ENCODE measurements at regions not wholly inside any gene's neighbourhood (a gene's known extent, or its start where the extent isn't known, plus 50 kb on each side); places are given as distances from the start of the nearest gene placed in this dataset.

DNA sequence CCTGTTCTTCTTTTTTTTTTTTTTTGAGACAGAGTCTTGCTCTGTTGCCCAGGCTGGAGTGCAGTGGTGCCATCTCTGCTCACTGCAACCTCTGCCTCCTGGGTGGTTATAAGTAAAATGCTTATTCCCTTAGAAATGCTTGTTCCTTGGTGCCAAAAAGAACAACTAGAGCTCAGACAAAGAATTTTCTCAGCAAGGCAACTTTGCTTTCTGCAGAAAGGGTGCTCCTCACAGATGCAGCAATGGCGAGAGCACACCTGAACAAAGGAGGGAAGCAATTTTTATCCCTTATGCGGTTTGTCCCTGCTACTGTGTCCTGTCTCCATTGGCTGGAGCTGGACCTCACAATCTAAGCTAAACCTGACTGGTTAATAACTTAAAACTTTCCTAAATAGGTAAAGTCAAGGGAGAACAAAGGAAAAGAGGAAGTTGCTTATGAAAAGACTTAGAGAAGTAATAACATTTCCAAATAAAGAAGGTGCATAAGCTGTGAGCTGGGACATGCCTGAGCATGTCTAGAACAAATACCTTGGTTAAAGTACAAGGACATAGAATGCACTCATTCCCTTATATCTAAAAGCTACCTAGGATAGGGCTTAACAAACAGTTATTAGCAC lies 90.0 kb upstream of the PRR5 start:
- Histone ChIP-seq H3K4me3 (no peak overlapping the region), H3K9me3 (ENCODE audit: control insufficient read depth in 4 of 4, insufficient read depth in 3 of 4, low read length in 3 of 4) (peaks cover 0 to 18% (median 8%) of the 10 kb centered on the region in 4 donors), H3K4me1 (ENCODE audit: control insufficient read depth in 5 of 5, insufficient read depth in 5 of 5, low read length in 5 of 5) (peaks cover 0 to 9% (median under 1%) of the 10 kb centered on the region in 5 donors), H3K27ac (ENCODE audit: low read depth in 1 of 2, low read length in 1 of 2) (no peak overlapping the region), H3K9ac (ENCODE audit: insufficient read depth in 1 of 2, low read length in 2 of 2) (no peak overlapping the region), H3K36me3 (ENCODE audit: control insufficient read depth in 4 of 4, insufficient read depth in 4 of 4, low read length in 4 of 4) (no peaks in the 10 kb centered on the region), H3K27me3 (ENCODE audit: control insufficient read depth in 3 of 3, insufficient read depth in 3 of 3, low read length in 2 of 3) (no peaks in the 10 kb centered on the region)
- 90 to 93% methylated on average over 2 of the region's 2 CpGs for WGBS, 2 donors
- TF ChIP-seq, protein P1, sequence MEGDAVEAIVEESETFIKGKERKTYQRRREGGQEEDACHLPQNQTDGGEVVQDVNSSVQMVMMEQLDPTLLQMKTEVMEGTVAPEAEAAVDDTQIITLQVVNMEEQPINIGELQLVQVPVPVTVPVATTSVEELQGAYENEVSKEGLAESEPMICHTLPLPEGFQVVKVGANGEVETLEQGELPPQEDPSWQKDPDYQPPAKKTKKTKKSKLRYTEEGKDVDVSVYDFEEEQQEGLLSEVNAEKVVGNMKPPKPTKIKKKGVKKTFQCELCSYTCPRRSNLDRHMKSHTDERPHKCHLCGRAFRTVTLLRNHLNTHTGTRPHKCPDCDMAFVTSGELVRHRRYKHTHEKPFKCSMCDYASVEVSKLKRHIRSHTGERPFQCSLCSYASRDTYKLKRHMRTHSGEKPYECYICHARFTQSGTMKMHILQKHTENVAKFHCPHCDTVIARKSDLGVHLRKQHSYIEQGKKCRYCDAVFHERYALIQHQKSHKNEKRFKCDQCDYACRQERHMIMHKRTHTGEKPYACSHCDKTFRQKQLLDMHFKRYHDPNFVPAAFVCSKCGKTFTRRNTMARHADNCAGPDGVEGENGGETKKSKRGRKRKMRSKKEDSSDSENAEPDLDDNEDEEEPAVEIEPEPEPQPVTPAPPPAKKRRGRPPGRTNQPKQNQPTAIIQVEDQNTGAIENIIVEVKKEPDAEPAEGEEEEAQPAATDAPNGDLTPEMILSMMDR (IDR thresholded peaks at IDR 0.05; ENCODE audit: control extremely low read depth, extremely low read depth), result no peak
- ATAC-seq (ENCODE audit: insufficient read depth, low FRiP score), result no peak
- DNase-seq, result no peak

DNA sequence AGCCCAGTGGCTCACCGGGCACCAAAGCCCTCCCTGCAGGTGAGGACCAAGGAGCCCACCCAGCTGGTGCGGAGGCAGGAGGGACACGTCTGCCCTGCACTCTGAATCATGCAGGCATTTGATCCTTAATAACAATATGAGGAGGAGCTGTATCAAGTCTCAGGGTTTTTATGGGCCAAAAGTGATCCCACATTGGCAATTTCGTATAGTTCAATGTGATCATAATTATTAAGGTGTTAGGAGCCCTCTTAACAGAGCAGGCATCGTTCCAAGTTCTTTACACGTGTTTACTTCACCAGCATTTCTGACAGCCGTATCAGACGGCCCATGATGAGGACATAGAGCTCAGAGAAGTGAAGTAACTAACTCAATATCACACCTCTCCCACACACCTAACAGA lies 91.9 kb upstream of the PRR5 start:
- Histone ChIP-seq H3K4me3 (no peak overlapping the region), H3K9ac (ENCODE audit: insufficient read depth in 1 of 2, low read length in 2 of 2) (no peak overlapping the region), H3K27ac (ENCODE audit: low read depth in 1 of 2, low read length in 1 of 2) (no peak overlapping the region), H3K9me3 (ENCODE audit: control insufficient read depth in 4 of 4, insufficient read depth in 3 of 4, low read length in 3 of 4) (peaks cover 0 to 17% (median 6%) of the 10 kb centered on the region in 4 donors), H3K27me3 (ENCODE audit: control insufficient read depth in 3 of 3, insufficient read depth in 3 of 3, low read length in 2 of 3) (no peaks in the 10 kb centered on the region), H3K36me3 (ENCODE audit: control insufficient read depth in 4 of 4, insufficient read depth in 4 of 4, low read length in 4 of 4) (no peaks in the 10 kb centered on the region), H3K4me1 (ENCODE audit: control insufficient read depth in 5 of 5, insufficient read depth in 5 of 5, low read length in 5 of 5) (peaks cover 0 to 9% (median 0%) of the 10 kb centered on the region in 5 donors)
- WGBS, 2 donors, result 82 to 84% methylated on average over 8 of the region's 8 CpGs
- DNase-seq (no peak), ATAC-seq (ENCODE audit: insufficient read depth, low FRiP score) (no peak)
- TF ChIP-seq, protein P1 (IDR thresholded peaks at IDR 0.05; ENCODE audit: control extremely low read depth, extremely low read depth), result no peak

DNA sequence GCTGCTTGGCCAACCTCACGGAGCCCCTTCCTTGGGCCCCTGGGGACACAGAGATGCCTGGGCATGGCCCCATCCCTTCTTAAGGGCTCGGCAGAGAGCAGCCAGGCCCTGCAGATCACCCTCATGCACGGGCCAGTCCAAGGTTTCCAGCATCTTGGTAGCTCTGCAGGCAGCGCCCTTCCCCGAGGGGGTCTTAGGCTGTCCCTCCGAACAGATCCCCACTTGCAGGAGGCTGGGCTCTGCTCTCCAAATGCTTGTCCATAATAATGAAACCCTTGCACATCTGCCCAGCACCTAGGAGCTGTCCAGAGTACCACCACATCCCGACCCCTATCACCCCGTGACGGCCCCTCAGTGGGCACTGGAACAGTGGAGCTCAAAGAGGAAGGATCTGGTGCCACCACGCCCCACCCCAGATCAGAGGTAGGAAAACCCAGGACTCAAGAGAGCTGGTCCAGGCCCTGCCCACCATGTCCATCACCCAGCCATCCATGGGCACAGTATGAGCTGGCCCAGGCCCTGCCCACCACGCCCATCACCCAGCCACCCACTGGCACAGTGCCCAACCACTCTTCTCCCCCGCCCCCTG lies 92.5 kb upstream of the PRR5 start:
- H3K9me3 ChIP-seq (ENCODE audit: control insufficient read depth in 4 of 4, insufficient read depth in 3 of 4, low read length in 3 of 4), result peaks cover 0 to 12% (median 6%) of the 10 kb centered on the region in 4 donors
- no peak overlapping the region for H3K4me3 ChIP-seq
- no peak overlapping the region for H3K27ac ChIP-seq (ENCODE audit: low read depth in 1 of 2, low read length in 1 of 2)
- H3K36me3 ChIP-seq (ENCODE audit: control insufficient read depth in 4 of 4, insufficient read depth in 4 of 4, low read length in 4 of 4), result no peaks in the 10 kb centered on the region
- H3K4me1 ChIP-seq (ENCODE audit: control insufficient read depth in 5 of 5, insufficient read depth in 5 of 5, low read length in 5 of 5), result peaks cover 0 to 9% (median 0%) of the 10 kb centered on the region in 5 donors
- TF ChIP-seq, protein P1 (IDR thresholded peaks at IDR 0.05; ENCODE audit: control extremely low read depth, extremely low read depth), result no peak
- WGBS, 2 donors, result 80 to 87% methylated on average over 12 of the region's 12 CpGs
- no peak overlapping the region for H3K9ac ChIP-seq (ENCODE audit: insufficient read depth in 1 of 2, low read length in 2 of 2)
- no peak for ATAC-seq (ENCODE audit: insufficient read depth, low FRiP score)
- H3K27me3 ChIP-seq (ENCODE audit: control insufficient read depth in 3 of 3, insufficient read depth in 3 of 3, low read length in 2 of 3), result peaks cover 0 to under 1% (median 0%) of the 10 kb centered on the region in 3 donors
- no peak for DNase-seq

Data from lung (tissue), 11 donors.